Prostate gland (tissue), 2 donors: ENCODE measurements at regions not wholly inside any gene's neighbourhood (a gene's known extent, or its start where the extent isn't known, plus 50 kb on each side); places are given as distances from the start of the nearest gene placed in this dataset.

Experiments used
- DNase-seq: peaks from one replicate; pipeline ENCODE4 v3.0.0-alpha.2; 2019; ENCODE audit warnings: low spot score
- H3K27ac ChIP-seq, 2 donors: fragments of 200-600 bp; sonication (generic); 2 replicates each; pipeline ENCODE4 v1.5.1; 2017 to 2019
- H3K27me3 ChIP-seq: fragments of 200-600 bp; sonication (generic); replicated peaks from 2 replicates; pipeline ENCODE4 v1.5.1; 2019; ENCODE audit not compliant: insufficient read depth
- H3K36me3 ChIP-seq, 2 donors: fragments of 200-600 bp; sonication (generic); 1 replicate in 1 of 2; 2 replicates in 1 of 2; pipeline versions ENCODE4 v1.5.1 to v1.8.1; 2017 to 2019
- H3K4me1 ChIP-seq: fragments of 200-600 bp; sonication (generic); replicated peaks from 2 replicates; pipeline ENCODE4 v1.5.1; 2019
- H3K4me3 ChIP-seq, 2 donors: fragments of 200-600 bp; sonication (generic); 2 replicates each; pipeline ENCODE4 v1.5.1; 2017 to 2019
- H3K9me3 ChIP-seq: fragments of 200-600 bp; sonication (generic); 2 replicates; pipeline ENCODE4 v1.5.1; 2017
- POLR2A ChIP-seq: fragments of 450-650 bp; IDR thresholded peaks from one replicate; pipeline ENCODE4 v1.6.1; 2016; ENCODE audit warnings: antibody characterized with exemption, mild to moderate bottlenecking
- POLR2AphosphoS5 ChIP-seq: sonication (generic); formaldehyde crosslinking; IDR thresholded peaks from one replicate; pipeline ENCODE4 v1.6.1; 2017; ENCODE audit warnings: antibody characterized with exemption
- whole genome bisulfite sequencing: methylation state at CpG from one replicate; pipeline ENCODE4 v1.1.5; 2018; 5-methylcytosine and 5-hydroxymethylcytosine counted together
- intact Hi-C: fragments of 100-400 bp; cut with DNase I; formaldehyde crosslinking; loops from one replicate; pipeline ENCODE4 v1.14.2; 2022
- TF ChIP-seq, protein P1 (sequence below), 4 experiments: fragments of 200-600 bp in 2 of 4; fragments of 450-650 bp in 2 of 4; sonication (generic) in 2 of 4; IDR thresholded peaks; 1 replicate in 3 of 4; 2 replicates in 1 of 4; pipeline ENCODE4 v1.5.1; 2016 to 2019; ENCODE audit warnings: antibody characterized with exemption in 4 of 4, mild to moderate bottlenecking in 2 of 4, moderate library complexity in 2 of 4

- no peak overlapping the region for H3K4me3 ChIP-seq
- H3K4me1 ChIP-seq, result no peaks in the 10 kb centered on the region
- H3K9me3 ChIP-seq, result no peaks in the 10 kb centered on the region
- WGBS, result 92% methylated on average over 5 of the region's 5 CpGs
- H3K27ac ChIP-seq, result no peak overlapping the region
- no peak for DNase-seq
- no peaks in the 10 kb centered on the region for H3K27me3 ChIP-seq
- intact Hi-C loops, result no loop called here
- no peak for TF ChIP-seq POLR2AphosphoS5
- TF ChIP-seq, protein P1, sequence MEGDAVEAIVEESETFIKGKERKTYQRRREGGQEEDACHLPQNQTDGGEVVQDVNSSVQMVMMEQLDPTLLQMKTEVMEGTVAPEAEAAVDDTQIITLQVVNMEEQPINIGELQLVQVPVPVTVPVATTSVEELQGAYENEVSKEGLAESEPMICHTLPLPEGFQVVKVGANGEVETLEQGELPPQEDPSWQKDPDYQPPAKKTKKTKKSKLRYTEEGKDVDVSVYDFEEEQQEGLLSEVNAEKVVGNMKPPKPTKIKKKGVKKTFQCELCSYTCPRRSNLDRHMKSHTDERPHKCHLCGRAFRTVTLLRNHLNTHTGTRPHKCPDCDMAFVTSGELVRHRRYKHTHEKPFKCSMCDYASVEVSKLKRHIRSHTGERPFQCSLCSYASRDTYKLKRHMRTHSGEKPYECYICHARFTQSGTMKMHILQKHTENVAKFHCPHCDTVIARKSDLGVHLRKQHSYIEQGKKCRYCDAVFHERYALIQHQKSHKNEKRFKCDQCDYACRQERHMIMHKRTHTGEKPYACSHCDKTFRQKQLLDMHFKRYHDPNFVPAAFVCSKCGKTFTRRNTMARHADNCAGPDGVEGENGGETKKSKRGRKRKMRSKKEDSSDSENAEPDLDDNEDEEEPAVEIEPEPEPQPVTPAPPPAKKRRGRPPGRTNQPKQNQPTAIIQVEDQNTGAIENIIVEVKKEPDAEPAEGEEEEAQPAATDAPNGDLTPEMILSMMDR (IDR thresholded peaks at IDR 0.05), result no peak
- no peaks in the 10 kb centered on the region for H3K36me3 ChIP-seq
Observed at GRCh38 chr4:140316799-140317198, 56.6 kb upstream of the SCOC start.

GRCh38 chr4:140315970-140316369 lies 57.5 kb upstream of the SCOC start:
- no peaks in the 10 kb centered on the region for H3K27me3 ChIP-seq
- H3K36me3 ChIP-seq, result no peaks in the 10 kb centered on the region
- H3K9me3 ChIP-seq, result no peaks in the 10 kb centered on the region
- DNase-seq, result no peak
- 84% methylated on average over 2 of the region's 2 CpGs for WGBS
- H3K4me3 ChIP-seq, result no peak overlapping the region
- intact Hi-C loops, result no loop called here
- H3K27ac ChIP-seq, result no peak overlapping the region
- no peaks in the 10 kb centered on the region for H3K4me1 ChIP-seq
- no peak for TF ChIP-seq POLR2AphosphoS5
- TF ChIP-seq, protein P1 (IDR thresholded peaks at IDR 0.05), result no peak

GRCh38 chr4:140315438-140315837 lies 58.0 kb upstream of the SCOC start:
- no peak for TF ChIP-seq POLR2AphosphoS5
- TF ChIP-seq, protein P1 (IDR thresholded peaks at IDR 0.05), result no peak
- TF ChIP-seq POLR2A, result no peak
- Histone ChIP-seq H3K27me3 (no peaks in the 10 kb centered on the region), H3K4me1 (no peaks in the 10 kb centered on the region), H3K36me3 (no peaks in the 10 kb centered on the region), H3K27ac (no peak overlapping the region), H3K9me3 (no peaks in the 10 kb centered on the region), H3K4me3 (no peak overlapping the region)
- intact Hi-C loops, result no loop called here
- 95% methylated on average over 2 of the region's 2 CpGs for whole genome bisulfite sequencing
- no peak for DNase-seq

DNA sequence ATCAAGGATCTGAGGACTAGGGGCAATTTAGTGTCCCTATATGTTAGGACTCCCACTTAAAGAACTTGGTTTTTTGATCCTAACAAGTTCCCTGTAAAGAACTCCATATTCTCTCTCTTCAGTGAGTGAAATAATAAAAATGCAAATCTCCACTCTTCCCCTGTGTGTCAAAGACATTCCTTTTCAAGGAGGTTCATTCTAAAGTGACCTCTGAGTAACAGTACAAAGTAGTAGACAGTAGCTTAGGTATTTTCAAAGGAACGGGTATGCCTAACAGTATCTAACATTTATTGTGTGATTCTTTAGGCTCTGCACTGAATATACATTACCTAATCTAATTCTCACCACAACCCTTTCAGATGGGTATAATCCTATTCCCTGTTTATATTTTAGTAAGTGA lies 58.4 kb upstream of the SCOC start:
- no peak overlapping the region for H3K27ac ChIP-seq
- no peak overlapping the region for H3K4me3 ChIP-seq
- H3K36me3 ChIP-seq, result no peaks in the 10 kb centered on the region
- intact Hi-C loops, result no loop called here
- no peak for DNase-seq
- H3K9me3 ChIP-seq, result no peaks in the 10 kb centered on the region
- H3K27me3 ChIP-seq, result no peaks in the 10 kb centered on the region
- H3K4me1 ChIP-seq, result no peaks in the 10 kb centered on the region
- WGBS, result 82% methylated on average over 1 of the region's 1 CpG
- TF ChIP-seq POLR2A (no peak), POLR2AphosphoS5 (no peak)
- TF ChIP-seq, protein P1 (IDR thresholded peaks at IDR 0.05), result no peak

GRCh38 chr4:140312100-140312499 lies 61.3 kb upstream of the SCOC start:
- DNase-seq, result no peak
- 69% methylated on average over 2 of the region's 2 CpGs for WGBS
- Histone ChIP-seq H3K4me3 (no peak overlapping the region), H3K4me1 (no peaks in the 10 kb centered on the region), H3K36me3 (no peaks in the 10 kb centered on the region), H3K27me3 (no peaks in the 10 kb centered on the region), H3K27ac (no peak overlapping the region), H3K9me3 (no peaks in the 10 kb centered on the region)
- TF ChIP-seq, protein P1 (IDR thresholded peaks at IDR 0.05), result no peak
- no peak for TF ChIP-seq POLR2A
- no peak for TF ChIP-seq POLR2AphosphoS5
- intact Hi-C loops, result no loop called here
